ENCODE measurements at regions not wholly inside any gene's neighbourhood (a gene's known extent, or its start where the extent isn't known, plus 50 kb on each side); places are given as distances from the start of the nearest gene placed in this dataset.

DNA sequence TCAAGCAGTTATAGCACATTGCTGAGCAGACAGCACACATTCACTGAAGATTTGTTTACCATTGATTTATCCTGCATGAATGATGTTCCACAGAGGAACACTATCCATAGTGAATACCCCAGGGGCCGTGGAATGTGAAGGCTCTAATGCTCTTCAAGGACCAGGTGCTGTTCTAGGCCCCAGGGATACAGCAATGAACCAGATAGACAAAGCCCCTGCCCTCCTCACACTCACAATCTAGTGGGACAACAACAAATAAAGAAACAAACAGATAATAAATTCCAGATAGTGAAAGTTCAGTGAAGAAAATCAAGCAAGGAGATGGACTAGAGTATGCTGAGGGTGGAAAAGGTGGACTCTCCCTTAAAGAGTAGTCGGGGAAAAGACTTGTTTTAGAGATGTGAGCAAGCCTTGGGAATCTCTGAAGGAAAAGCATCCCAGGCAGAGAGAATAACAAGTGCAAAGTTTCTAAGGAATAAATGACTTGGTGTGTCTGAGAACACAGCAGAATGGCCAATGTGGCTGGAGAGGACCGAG is 117.7 kb downstream of the CCDC71L start:
- TF ChIP-seq, protein P1, sequence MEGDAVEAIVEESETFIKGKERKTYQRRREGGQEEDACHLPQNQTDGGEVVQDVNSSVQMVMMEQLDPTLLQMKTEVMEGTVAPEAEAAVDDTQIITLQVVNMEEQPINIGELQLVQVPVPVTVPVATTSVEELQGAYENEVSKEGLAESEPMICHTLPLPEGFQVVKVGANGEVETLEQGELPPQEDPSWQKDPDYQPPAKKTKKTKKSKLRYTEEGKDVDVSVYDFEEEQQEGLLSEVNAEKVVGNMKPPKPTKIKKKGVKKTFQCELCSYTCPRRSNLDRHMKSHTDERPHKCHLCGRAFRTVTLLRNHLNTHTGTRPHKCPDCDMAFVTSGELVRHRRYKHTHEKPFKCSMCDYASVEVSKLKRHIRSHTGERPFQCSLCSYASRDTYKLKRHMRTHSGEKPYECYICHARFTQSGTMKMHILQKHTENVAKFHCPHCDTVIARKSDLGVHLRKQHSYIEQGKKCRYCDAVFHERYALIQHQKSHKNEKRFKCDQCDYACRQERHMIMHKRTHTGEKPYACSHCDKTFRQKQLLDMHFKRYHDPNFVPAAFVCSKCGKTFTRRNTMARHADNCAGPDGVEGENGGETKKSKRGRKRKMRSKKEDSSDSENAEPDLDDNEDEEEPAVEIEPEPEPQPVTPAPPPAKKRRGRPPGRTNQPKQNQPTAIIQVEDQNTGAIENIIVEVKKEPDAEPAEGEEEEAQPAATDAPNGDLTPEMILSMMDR (IDR thresholded peaks at IDR 0.05 in 8 of 11, conservative IDR thresholded peaks at IDR 0.05 in 3 of 11) = no peak
- TF ChIP-seq POLR2A (IDR thresholded peaks at IDR 0.05) = no peak
- no peak for TF ChIP-seq POLR2AphosphoS5 (IDR thresholded peaks at IDR 0.05)

Data from spleen (tissue), 7 donors.